GM18517 (cell line): ENCODE measurements at regions not wholly inside any gene's neighbourhood (a gene's known extent, or its start where the extent isn't known, plus 50 kb on each side); places are given as distances from the start of the nearest gene placed in this dataset.
"Not testable (repeated sequence)": the region's sequence is repeated elsewhere in the genome, so short reads cannot be mapped to it uniquely, and the experiment has no call there.

ENCODE experiments used
- ATAC-seq: cut with Tn5 transposase; IDR thresholded peaks from one replicate; pipeline ENCODE4 v1.9.1; 2021; ENCODE audit warnings: mild to moderate bottlenecking, moderate library complexity; ENCODE audit not compliant: unreplicated experiment

- ATAC-seq: no peak
Measured at GRCh38 chr7:4319280-4319679, 362.8 kb upstream of the FOXK1 start.

DNA sequence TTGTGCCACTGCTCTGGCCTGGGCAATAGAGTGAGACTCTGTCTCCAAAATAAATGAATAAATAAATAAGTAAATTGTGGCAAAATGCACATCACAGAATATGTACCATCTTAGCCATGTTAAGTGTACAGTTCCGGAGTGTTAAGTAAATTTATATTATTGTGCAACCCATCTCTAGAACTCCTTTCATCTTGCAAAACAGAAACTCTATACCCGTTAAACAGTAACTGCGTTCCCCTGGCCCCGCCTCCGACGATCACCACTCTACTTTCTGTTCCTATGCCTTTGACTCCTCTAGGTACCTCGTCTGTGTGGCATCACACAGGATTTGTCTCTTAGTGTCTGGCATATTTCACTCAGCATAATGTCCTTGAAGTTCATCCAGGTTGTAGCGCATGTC, 356.4 kb upstream of the FOXK1 start:
- ATAC-seq: no peak

DNA sequence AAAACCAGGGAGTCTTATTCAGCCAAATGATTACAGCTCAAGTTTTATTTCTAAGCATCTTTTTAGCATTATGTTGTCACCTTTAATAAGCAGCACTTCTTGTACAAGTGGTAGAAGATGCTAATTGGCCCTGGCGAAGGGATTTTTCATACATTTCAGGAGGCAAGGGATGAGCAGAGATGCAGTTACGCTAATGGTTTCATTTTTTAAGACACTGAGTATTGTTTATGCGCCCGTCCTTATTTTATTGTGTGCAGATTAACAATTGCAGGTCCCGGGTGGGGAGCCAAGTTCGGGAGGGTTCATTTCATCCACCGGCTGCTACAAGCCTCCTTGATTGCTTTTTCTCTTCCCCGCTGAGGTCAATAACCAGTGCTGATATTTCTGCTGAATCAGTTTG, 350.4 kb upstream of the FOXK1 start:
- ATAC-seq: no peak

DNA sequence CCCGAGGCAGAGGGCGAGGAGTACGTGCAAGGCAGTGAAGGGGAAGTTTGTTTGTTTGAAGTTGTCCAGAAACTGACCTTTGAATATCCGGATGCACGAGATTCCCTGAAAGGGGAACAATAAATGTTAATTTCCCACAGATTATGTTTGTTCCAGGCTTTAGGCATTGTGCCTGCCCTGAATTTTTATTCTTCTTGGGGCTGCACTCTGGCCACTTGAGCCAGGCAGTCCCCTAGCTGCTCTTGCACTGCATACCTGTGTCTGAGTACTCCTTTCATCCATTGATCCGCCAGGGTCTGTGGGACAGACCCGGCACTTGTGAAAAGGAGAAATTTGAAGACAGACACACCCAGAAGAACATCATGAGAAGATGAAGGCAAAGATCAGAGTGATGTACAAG, 343.5 kb upstream of the FOXK1 start:
- ATAC-seq: no peak

DNA sequence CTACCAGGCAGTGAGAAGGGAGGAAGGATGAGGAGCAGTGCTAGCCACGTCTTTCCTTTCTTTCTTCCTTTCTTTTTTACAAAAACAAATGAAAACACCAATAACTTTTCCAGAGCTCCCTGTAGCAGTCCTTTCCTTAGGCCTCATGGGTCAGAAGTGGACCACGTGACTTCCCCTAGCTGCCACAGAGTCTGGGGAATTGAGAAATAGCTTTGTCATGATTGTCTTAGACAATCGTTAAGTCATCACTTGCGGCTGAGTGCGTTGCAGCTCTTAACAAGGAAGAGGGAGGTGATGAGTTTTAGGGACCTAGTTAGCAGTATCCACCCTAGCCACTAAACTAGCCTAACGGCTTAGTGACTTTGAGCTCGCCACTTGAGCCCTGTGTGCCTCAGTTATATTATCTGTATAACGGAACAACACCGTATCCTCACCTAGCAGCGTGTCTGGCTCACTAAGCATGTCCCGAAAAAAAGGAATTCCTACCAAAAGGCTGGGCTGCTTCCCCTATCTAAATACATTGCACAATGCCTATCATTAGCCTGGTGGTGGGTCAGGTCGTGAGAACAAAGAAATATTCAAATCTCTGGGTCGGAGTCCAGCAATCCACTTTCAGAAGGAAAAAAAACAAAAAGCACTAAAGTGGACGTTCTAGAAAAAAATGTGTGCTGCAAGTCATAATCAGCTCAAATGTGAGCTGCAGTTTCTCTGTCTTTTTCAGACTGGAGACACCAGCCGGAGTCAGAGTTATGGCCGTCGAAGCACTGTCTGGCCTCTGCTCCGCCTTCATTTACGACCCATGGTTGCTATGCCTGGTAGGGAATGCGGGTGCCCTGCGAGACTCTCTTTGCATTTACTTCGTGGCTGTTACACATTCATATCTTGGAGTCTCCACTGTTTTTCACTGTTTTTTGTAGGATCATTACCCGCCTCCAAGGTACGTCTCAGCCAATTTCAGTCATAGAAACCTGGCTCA, 338.5 kb upstream of the FOXK1 start:
- ATAC-seq: no peak

- ATAC-seq: no peak
Measured at GRCh38 chr7:4345004-4345403, 337.1 kb upstream of the FOXK1 start.

- no peak for ATAC-seq
Measured at GRCh38 chr7:4352069-4352468, 330.0 kb upstream of the FOXK1 start.

DNA sequence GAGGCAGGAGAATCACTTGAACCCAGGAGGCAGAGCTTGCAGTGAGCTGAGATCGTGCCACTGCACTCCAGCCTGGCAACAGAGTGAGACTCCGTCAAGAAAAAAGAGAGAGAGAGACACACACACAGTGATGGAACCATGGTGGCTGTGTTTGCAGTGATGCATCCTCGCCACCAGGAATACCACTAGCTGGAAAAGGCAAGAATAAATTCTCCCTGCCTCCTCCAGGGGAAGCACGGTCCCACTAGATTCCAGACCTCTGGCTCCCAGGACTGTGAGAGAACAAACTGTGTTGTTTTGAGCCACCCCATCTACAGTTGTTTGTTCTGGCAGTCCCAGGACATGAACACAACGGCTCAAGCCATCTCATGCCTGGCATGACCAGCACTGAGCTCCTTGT, 320.3 kb upstream of the FOXK1 start:
- ATAC-seq: no peak

DNA sequence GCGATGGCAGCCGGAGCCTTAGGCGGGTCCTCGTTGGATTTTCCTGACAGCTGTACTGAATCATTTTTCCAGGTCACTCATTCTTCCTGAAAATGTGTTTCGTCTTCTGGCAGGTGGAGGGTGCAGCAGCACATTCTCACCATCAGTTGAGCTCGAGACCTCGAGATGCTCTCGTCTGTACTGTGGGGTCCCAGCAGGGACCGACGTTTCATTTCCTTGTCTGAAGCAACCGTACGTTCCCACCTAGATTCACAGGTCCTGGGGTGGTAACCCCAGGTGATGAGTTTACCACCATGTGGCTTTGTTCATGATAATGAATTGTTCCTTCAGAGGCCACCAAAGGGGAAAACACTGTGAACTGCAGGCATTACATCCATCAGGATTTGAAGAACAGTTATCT, 298.5 kb upstream of the FOXK1 start:
- no peak for ATAC-seq

DNA sequence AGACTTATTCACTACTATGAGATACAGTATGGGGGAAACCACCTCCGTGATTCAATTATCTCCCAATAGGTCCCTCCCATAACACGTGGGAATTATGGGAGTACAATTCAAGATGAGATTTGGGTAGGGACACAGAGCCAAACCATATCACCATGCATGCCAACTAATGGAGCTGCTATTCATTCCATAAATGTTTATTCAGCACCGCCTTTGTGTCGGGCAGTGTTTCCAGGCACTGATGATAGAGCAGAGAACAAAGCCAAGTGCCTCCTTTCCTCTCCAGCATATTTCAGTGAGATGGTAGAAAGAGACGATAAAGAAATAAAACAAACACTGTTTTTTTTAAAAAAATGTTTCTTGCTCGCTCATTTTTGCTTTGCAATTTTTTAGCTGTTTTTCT, 295.9 kb upstream of the FOXK1 start:
- no peak for ATAC-seq

- not testable (repeated sequence) for ATAC-seq
Measured at GRCh38 chr7:4391103-4391502, 291.0 kb upstream of the FOXK1 start.

DNA sequence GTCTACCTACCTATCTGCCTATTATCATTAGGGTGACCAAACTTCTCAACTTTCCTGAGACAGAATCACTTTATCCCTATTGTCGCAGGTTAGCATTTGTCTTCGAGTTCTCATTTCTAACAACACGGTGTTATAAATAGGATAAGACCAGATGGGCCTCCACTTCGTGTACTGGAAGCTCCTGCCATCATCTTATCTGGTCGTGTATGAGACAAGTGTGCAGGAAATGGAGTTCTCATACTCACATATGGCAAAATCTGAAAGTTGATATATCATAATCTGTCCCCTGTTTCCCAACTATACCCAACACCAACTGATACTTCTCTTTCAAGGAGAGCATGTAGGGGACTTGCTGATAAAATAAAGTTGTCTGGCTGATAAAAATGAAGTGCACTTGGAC, 287.4 kb upstream of the FOXK1 start:
- ATAC-seq: no peak

DNA sequence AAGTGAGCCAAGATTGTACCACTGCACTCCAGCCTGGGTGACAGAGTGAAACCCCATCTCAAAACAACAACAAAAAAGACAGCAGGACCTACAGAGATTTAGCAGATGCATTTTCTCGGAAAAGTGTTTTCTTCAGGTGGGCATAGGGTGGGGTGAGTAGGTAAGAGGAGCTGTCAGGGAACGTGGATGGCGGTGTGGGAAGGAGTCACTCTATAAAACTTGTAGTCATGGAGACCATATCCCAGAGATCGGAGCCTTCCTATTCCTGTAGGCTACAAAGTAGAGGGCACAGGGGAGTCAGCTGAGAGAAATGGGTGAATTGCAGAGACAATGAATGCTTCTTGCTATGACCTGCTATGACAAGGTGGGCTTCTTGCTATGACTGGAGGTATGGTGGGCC, 283.0 kb upstream of the FOXK1 start:
- no peak for ATAC-seq

GRCh38 chr7:4399596-4399995, 282.5 kb upstream of the FOXK1 start:
- ATAC-seq: no peak

GRCh38 chr7:4406288-4407058, 275.6 kb upstream of the FOXK1 start:
- no peak for ATAC-seq

- ATAC-seq: no peak
Measured at GRCh38 chr7:4409946-4410345, 272.1 kb upstream of the FOXK1 start.

DNA sequence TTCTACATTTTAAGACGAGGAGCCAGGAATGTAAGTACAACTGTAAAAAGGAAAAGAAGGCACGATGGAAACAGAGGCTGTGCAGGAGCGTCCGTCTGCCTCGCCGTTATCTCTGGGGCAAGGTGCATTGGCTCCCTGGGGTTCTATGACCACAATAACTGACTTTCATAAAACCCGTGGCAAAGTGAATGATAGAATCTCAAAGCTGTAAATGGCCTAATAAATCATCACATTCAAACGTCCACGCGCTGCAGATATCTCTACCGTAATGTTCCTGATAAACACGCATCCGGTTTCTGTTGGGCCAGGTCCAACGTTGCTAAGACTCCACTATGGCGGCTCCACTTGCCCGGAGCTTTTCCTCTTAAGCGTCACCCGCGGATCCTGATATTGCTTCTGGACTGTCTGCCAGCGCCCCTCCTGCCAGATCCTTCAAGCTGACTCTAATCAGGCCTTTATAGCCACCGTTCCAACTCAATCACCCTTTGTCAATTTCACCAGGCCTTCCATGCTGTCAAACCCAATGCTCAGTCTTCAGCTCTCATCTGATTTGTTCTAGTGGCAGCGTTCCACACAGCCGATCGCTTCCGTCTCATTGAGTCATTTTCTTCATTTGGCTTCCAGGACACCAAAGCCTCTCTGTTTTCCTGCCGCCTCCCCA, 265.6 kb upstream of the FOXK1 start:
- ATAC-seq: no peak

DNA sequence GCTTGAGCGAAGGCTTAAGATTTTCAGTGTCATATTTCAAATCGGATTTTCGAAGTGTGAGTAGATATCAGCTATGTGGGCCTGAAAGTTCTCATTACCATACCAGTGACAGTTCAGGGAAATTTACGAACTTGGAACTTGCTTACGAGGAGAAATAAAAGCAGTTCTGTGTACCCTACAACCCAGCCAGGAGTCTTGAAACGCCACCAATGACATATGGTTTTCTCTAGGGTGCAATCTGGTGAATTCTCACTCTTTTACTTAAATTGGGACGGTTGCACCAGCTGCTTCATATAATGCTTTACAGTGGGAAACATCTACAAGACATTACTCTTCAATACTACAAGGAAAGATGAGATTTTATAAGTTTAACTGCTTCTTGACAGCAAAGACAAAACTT, 253.6 kb upstream of the FOXK1 start:
- no peak for ATAC-seq

- no peak for ATAC-seq
Measured at GRCh38 chr7:4430227-4430626, 251.9 kb upstream of the FOXK1 start.

- ATAC-seq: no peak
Measured at GRCh38 chr7:4434306-4434705, 247.8 kb upstream of the FOXK1 start.

DNA sequence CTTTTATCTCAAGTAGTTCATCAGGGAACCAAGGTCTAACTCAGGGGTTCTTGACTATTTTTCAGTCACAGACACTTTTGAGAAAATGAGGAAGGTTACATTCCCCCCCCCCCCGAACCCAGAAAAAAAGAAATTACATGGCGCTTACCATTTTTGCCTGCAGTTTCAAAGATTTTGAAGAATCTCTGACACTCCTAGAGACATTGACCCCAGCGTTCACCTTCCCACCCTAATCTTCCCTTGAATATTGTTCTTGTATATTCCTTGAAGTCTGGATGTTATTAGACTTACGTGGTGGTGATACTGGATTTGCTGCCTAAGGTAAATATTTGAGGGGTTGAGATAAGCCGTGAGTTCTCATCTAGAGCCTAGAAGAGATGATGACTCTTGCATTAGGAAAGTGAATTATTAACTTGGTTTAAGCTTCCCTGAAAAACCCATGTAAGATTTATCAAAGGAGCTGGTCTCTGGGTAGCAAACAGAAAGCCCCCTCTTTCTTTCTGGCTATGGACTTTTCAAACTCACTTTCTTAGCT, 245.7 kb upstream of the FOXK1 start:
- no peak for ATAC-seq
